SHP77 (cell line): ENCODE measurements at regions not wholly inside any gene's neighbourhood (a gene's known extent, or its start where the extent isn't known, plus 50 kb on each side); places are given as distances from the start of the nearest gene placed in this dataset.

Experiments used
- DNase-seq, 2 experiments: peaks; one replicate each; lab custom pipeline; 2025; lab: John Stamatoyannopoulos, UW

- no peak for DNase-seq
These were observed 388.7 kb upstream of the MGMT start for GRCh38 chr10:129078346-129078745.

DNA sequence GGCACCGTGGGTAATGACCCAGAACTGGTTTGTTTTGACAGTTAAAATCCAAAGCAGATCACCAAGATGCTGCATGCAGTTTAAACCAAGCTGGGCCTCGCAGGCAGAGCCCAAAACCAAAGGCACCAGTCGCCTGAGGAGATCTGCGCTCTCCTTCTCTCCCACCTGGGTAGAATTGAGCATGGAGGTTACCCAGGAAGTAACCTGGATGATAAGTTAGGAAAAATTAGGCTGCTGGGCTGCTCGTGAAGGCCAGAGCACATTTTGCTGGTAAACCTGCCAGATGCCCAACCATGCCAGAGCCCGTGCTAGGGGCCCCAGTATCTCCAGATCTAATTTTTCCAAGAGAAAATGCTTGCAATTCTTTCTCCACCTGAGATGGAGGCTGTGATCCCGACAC is 388.3 kb upstream of the MGMT start:
- DNase-seq: no peak

- no peak for DNase-seq
These were observed 387.3 kb upstream of the MGMT start for GRCh38 chr10:129079705-129080104.

DNA sequence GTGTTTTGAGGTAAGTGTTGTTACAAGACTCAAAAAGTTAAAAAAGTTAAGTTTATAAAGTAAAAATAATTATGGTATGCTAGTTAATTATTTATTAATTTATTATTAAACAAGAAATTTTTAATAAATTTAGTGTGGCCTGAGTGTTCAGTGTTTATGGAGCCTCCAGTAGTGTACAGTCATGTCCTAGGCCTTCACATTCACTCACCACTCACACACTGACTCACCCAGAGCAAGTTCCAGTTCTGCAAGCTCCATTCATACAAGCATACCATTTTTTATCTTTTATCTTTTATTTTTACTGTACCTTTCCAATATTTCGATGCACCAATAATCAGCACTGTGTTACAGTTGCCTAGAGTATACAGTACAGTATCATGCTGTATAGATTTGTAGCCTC is 381.2 kb upstream of the MGMT start:
- no peak for DNase-seq

GRCh38 chr10:129089341-129089740 is 377.7 kb upstream of the MGMT start:
- no peak for DNase-seq

- no peak for DNase-seq
These were observed 376.9 kb upstream of the MGMT start for GRCh38 chr10:129090165-129090564.

- DNase-seq: no peak
These were observed 376.2 kb upstream of the MGMT start for GRCh38 chr10:129090618-129091366.

- no peak for DNase-seq
These were observed 373.4 kb upstream of the MGMT start for GRCh38 chr10:129093641-129094040.

DNA sequence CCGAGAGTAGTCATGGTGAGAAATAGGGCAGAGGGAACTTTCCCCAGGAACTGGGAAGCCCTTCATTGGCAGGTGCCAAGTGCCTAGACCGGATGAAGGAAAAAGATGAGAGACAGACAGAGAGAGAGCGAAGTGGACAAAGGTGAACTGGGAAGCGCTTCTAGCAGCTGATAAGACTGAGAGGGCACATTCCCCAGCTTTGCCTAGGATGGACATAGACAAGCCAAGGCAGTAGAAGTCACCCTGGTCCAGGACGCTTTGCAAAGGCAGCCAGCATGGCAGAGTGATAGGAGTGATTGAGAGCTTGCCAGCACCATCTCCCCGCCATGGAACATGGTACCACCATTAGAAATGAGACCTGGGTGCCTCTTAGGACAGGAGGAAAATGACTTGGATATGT is 372.8 kb upstream of the MGMT start:
- no peak for DNase-seq

DNA sequence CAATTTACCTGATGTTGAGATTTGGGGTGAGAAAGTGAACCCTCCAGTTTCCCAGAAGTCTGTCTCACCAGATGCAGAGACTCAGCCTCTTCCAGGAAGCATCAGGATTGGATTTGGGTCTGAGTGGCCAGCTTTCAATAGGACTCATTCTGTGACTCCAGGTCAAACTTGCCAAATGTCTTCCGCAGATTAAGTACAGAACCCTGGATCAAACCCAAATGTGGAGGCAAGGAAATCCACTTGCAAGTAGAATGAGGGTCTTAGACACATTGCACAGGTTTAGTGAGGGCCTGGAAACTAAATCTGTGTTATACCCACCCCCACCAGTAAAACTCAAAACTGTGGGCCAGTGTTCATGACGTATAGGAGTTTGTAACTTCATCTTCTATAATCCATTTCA is 372.2 kb upstream of the MGMT start:
- DNase-seq: no peak

DNA sequence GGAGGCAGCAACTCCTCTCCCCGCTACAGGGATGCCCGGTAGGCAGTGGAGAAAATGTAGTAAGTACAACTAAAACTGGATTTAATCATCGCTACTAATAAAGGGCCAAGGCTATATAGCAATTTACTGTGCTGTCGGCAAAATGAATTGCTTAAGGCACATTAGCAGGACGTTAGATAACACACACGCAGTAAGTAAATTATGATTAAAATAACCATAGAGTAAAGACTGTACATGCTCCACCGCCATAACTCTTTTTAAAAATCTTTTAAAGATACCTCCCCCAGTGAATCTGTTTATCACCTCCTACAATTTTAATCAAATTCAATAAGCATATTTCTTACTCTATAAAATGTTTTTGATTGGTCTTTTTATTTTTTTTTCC is 371.4 kb upstream of the MGMT start:
- no peak for DNase-seq

- no peak for DNase-seq
These were observed 370.7 kb upstream of the MGMT start for GRCh38 chr10:129096065-129096984.

DNA sequence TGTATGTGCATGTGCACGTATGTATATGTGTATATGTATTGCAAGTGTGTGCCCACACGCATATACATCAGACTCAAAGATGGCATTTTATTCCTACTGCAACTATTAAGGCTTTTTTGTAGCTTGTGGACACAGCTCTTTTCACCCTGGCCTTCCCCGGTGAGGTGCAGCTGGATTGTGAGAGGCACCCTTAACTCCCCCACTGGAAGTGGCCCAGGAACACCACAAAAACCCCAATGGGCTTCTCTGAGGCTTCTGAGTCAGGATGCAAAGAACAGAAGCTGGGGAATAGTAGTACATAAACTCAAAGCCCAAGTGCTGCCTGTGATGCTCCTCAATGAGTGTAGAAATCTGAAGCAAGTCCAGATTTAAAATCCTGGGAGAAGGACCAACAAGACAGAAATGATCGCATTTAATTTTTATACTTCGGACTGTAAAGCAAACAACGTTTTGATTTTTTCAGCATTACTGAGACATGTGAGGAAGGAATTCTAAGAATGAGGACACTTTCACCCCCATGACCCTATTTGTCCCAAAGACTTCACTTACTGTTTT is 369.2 kb upstream of the MGMT start:
- no peak for DNase-seq

GRCh38 chr10:129098517-129098916 is 368.5 kb upstream of the MGMT start:
- no peak for DNase-seq

DNA sequence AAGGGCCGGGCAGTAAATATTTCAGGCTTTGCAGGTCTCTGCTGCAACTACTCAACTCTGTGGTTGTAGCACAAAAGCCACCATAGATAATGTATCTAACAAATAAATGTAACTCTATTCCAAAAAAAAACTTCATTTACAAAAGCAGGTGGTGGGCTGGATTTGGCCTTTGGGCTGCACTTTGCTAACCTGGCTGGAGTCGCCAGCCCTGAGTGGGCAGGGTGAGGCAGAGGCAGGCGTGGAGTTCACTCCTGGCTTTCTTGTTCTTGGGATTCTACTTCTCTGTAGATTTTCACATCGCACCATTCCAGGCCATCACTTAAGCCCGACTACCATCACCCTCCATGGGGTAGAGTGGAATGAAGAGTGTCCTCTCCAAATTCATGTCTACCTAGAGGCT is 367.6 kb upstream of the MGMT start:
- no peak for DNase-seq

- no peak for DNase-seq
These were observed 367.0 kb upstream of the MGMT start for GRCh38 chr10:129099992-129100391.

DNA sequence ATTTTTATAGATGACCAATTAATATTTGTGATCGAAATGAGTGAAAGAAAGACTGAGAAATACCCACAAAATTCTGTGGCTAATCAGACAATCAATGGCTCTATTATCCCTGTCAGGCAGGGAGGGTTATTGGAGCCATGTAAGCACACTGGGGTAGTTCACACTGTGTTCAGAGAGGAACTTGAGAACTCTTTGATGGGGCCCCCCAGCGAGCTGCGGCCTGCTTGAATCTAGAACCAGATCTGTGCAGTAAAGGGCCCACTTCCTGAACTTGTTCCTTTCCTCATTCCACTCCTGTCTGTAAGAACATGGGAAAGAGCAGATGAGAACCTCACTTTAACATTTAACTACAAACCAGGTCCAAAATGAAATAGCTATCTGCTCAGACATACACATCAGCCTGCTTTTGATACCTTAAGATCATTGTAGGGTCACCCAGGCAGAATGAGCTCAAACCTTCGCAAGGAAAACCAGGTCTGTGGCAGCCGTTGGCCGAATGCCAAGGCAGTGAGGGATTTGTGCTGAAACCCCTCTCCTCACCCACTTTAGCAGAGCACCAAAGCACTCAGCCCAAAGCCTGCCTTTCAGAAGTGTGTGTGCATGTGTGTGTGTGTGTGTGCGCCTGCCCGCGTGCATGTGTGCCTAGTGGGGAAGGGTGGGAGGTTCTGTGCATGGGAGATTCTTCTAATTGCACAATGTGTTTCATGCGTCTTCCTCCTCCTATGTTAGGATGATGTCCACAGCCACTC is 365.6 kb upstream of the MGMT start:
- DNase-seq: no peak

DNA sequence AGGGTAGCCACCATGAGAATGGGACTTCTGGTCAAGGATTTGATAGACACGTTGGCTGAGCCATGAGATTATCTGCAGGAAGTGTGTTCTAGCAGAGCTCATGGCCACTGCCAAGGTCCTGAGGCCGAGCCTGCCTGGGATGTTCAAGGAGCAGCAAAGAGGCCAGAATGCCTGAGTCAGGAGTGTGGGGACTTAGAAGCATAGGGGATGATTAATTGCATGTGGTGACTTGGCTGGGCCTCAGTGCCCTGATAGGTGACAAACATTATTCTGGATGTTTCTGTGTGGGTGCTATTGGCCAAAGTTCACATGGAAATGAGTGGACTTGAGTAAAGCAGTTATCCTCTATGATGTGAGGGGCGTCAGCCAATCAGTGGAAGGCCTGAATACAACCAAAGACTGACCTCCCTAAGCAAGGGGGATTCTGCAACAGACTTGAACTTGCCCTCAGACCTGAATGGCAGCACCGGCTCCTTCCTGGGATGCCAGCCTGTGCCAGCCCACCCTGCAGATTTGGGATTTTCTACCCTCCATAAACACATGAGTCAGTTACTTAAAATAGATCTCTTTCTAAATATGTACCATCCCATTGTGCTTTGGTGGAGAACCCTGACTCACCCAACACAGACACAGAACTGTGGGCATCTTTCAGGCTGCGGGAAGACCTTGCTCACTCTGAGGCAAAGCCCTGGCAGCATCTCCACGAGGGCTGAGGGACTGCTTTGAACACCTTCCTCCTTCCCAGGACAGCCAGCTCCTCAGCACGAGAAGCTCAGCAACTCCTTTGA is 363.9 kb upstream of the MGMT start:
- DNase-seq: no peak

GRCh38 chr10:129104266-129105045 is 362.6 kb upstream of the MGMT start:
- DNase-seq: no peak

DNA sequence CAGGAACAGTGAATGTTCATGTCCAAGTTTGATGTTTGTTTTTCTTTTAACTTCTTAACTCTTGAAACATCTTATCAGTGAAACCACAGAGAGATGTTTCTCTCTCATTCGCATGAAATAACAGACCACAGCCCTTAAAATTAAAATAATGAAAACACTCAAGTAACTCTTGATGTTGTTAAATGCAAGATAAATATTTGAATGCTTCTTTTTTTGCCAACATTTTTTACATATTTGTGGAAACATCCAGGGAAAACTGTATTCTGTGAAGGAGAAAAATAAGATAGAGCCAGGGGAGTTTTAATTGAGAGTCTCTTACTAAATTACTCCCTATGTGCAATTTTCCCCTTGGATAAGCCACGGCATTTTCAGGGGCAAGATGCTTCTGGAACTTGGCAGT is 361.8 kb upstream of the MGMT start:
- no peak for DNase-seq

- DNase-seq: no peak
These were observed 360.7 kb upstream of the MGMT start for GRCh38 chr10:129106314-129106713.
